Endodermal cell (in vitro differentiated cells): ENCODE measurements at regions not wholly inside any gene's neighbourhood (a gene's known extent, or its start where the extent isn't known, plus 50 kb on each side); places are given as distances from the start of the nearest gene placed in this dataset.

Experiments used
- DNase-seq: peaks from one replicate; pipeline ENCODE4 v3.0.0-alpha.2; 2017
- H3K27ac ChIP-seq: 2 replicates; pipeline ENCODE4 v1.5.1; 2013; ENCODE audit warnings: mild to moderate bottlenecking, low read depth, low read length, moderate library complexity
- H3K27me3 ChIP-seq: 2 replicates; pipeline ENCODE4 v1.6.1; 2013; ENCODE audit warnings: mild to moderate bottlenecking, low read length, moderate library complexity; ENCODE audit not compliant: insufficient read depth, control insufficient read depth, poor library complexity, severe bottlenecking
- H3K36me3 ChIP-seq: 2 replicates; pipeline ENCODE4 v1.7.0; 2013; ENCODE audit warnings: mild to moderate bottlenecking, low read length, moderate library complexity; ENCODE audit not compliant: control insufficient read depth, insufficient read depth
- H3K4me1 ChIP-seq: one replicate; pipeline ENCODE4 v1.7.0; 2013; ENCODE audit warnings: low read length; ENCODE audit not compliant: control insufficient read depth, insufficient read depth
- H3K4me3 ChIP-seq: 2 replicates; pipeline ENCODE4 v1.5.1; 2013; ENCODE audit warnings: mild to moderate bottlenecking, low read length, moderate library complexity
- H3K9ac ChIP-seq: 2 replicates; pipeline ENCODE4 v1.6.1; 2013; ENCODE audit warnings: mild to moderate bottlenecking, low read length, moderate library complexity; ENCODE audit not compliant: poor library complexity, severe bottlenecking; ENCODE audit errors: extremely low read depth
- H3K9me3 ChIP-seq: 2 replicates; pipeline ENCODE4 v1.6.1; 2013; ENCODE audit warnings: mild to moderate bottlenecking, low read length, moderate library complexity; ENCODE audit not compliant: control insufficient read depth
- H3K27ac Mint-ChIP-seq: 2 replicates; pipeline ENCODE4 v1.8.0; 2020; ENCODE audit warnings: mixed read lengths
- H3K27me3 Mint-ChIP-seq: 2 replicates; pipeline ENCODE4 v1.8.0; 2021; ENCODE audit warnings: mild to moderate bottlenecking, mixed read lengths; ENCODE audit not compliant: insufficient read depth
- H3K36me3 Mint-ChIP-seq: 2 replicates; pipeline ENCODE4 v1.8.0; 2020; ENCODE audit warnings: low read depth, mixed read lengths
- H3K4me1 Mint-ChIP-seq: 2 replicates; pipeline ENCODE4 v1.8.0; 2020; ENCODE audit warnings: mixed read lengths
- H3K4me3 Mint-ChIP-seq: 2 replicates; pipeline ENCODE4 v1.8.0; 2020; ENCODE audit warnings: mild to moderate bottlenecking, moderate library complexity, mixed read lengths
- H3K9me3 Mint-ChIP-seq: 2 replicates; pipeline ENCODE4 v1.8.0; 2020; ENCODE audit warnings: mild to moderate bottlenecking, mixed read lengths
- WGBS, 2 experiments: methylation state at CpG; one replicate each; pipeline versions ENCODE4 v1.1.5 to v1.1.7; 2013; ENCODE audit warnings: missing lambda C conversion rate in 2 of 2, mixed read lengths in 1 of 2; ENCODE audit not compliant: insufficient coverage in 1 of 2, insufficient read length in 1 of 2; 5-methylcytosine and 5-hydroxymethylcytosine counted together
- TF ChIP-seq, protein P1 (sequence below): fragments of 200-600 bp; sonication (generic); conservative IDR thresholded peaks from 2 replicates; pipeline ENCODE4 v1.5.0; 2021; ENCODE audit warnings: antibody characterized with exemption, mild to moderate bottlenecking

DNA sequence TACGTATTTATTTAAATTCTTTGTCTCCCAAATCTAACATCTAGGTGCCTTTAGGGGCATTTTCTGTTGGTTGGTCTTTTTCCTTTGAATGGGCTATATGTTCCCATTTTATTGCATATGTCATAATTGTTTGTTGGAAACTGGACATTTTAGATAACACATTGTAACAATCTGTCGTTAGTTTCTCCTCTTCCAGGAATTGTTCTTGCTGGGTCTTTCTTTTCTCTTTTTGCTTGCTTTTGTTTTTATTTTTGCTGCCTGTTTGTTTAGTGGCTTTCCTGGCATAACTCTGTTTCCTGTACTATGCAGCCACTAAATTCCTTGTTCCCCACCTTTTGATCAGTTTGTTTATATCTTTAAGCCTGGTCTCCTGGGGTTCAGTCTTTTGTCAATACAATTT, 244.3 kb upstream of the RTL1 start:
- H3K4me1 ChIP-seq: peaks cover 11% of the 10 kb centered on the region
- H3K9me3 Mint-ChIP-seq: peaks cover 39% of the 10 kb centered on the region
- peaks cover 29% of the 10 kb centered on the region for H3K4me1 Mint-ChIP-seq
- DNase-seq: no peak
- peaks cover 6% of the 10 kb centered on the region for H3K36me3 Mint-ChIP-seq
- WGBS, 2 experiments: 89 to 100% methylated on average over 1 of the region's 2 CpGs
- H3K36me3 ChIP-seq: no peaks in the 10 kb centered on the region
- no peaks in the 10 kb centered on the region for H3K27me3 ChIP-seq
- H3K4me3 ChIP-seq: no peak overlapping the region
- H3K27ac Mint-ChIP-seq: no peak overlapping the region
- TF ChIP-seq, protein P1, sequence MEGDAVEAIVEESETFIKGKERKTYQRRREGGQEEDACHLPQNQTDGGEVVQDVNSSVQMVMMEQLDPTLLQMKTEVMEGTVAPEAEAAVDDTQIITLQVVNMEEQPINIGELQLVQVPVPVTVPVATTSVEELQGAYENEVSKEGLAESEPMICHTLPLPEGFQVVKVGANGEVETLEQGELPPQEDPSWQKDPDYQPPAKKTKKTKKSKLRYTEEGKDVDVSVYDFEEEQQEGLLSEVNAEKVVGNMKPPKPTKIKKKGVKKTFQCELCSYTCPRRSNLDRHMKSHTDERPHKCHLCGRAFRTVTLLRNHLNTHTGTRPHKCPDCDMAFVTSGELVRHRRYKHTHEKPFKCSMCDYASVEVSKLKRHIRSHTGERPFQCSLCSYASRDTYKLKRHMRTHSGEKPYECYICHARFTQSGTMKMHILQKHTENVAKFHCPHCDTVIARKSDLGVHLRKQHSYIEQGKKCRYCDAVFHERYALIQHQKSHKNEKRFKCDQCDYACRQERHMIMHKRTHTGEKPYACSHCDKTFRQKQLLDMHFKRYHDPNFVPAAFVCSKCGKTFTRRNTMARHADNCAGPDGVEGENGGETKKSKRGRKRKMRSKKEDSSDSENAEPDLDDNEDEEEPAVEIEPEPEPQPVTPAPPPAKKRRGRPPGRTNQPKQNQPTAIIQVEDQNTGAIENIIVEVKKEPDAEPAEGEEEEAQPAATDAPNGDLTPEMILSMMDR: no peak
- H3K27me3 Mint-ChIP-seq: no peaks in the 10 kb centered on the region
- H3K4me3 Mint-ChIP-seq: no peak overlapping the region
- no peak overlapping the region for H3K27ac ChIP-seq
- H3K9me3 ChIP-seq: peaks cover 31% of the 10 kb centered on the region
- no peak overlapping the region for H3K9ac ChIP-seq

DNA sequence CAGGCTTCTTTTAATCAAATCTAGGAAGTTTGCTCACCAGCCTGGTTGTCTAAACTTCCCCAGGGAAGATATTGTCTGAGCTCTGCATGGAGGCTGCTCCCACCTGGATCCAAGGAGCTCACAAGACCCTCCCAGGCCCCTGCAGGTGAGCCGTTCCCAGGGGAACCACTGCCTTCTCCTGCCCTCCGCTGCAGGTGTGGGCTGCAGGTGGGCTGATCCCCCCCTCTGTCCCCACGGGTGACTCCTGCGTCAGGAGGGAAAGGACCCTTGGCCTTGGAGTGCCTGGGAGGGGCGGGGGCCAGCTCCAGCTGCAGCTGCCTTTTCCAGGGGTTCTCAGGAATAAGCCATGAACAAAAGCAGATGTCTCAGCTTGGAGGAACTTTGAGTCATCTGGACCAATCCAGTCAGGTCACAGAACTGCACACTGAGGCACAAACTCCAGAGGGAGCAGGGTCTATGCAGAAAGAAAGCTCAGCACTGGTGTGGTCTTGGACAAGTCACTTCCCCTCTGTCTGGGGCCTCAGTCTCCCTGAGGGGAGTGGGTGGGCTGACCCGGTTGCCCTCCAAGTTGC, 246.6 kb upstream of the RTL1 start:
- H3K36me3 ChIP-seq: no peaks in the 10 kb centered on the region
- peak overlapping the region; percentile 10 for H3K4me3 ChIP-seq
- Mint-ChIP-seq H3K27ac (peak overlapping the region; percentile 81), H3K27me3 (no peaks in the 10 kb centered on the region), H3K4me1 (peaks cover 32% of the 10 kb centered on the region), H3K4me3 (peak overlapping the region; percentile 16), H3K9me3 (peaks cover 18% of the 10 kb centered on the region), H3K36me3 (no peaks in the 10 kb centered on the region)
- peaks cover 31% of the 10 kb centered on the region for H3K9me3 ChIP-seq
- WGBS, 2 experiments: 76 to 90% methylated on average over 2 to 6 of the region's 6 CpGs
- no peak overlapping the region for H3K27ac ChIP-seq
- no peaks in the 10 kb centered on the region for H3K27me3 ChIP-seq
- peaks cover 11% of the 10 kb centered on the region for H3K4me1 ChIP-seq
- no peak overlapping the region for H3K9ac ChIP-seq
- DNase-seq: peak; percentile 61
- TF ChIP-seq, protein P1: no peak

DNA sequence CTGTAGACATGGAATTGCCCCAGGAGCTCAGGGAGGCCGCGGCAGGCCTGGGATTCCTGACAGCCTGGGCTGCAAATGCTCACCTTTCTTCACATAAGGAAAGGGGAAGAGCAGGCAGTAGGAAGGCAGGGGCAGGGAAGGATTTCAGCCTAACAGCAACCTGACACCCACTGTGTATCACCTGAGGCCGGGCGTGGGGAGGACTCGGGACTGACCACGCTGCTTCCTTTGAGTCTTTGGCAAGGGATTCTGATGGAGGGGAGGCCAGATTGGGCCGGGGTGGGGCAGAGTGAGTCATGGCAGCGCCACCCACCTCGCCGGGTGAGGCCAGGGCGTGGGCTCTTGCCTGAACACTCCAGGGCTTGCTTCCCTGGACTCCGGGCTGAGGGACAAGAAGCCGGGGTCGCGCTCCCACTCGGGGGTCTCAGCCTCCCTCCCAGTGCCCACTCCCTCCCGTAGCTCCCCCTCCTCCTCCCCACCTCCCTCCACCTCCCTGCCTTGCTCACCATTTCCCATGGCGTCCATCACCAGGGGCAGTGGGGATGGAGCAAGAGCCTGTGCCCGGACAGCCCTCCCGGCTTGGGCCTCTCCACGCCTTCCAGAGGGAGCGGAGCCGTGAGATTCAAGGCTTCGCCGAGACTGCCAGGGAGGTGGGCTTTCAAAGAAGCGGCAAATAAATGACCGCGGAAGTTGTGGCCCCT, 247.9 kb upstream of the RTL1 start:
- no peak overlapping the region for H3K27ac ChIP-seq
- no peak overlapping the region for H3K4me3 Mint-ChIP-seq
- H3K9me3 Mint-ChIP-seq: peaks cover 16% of the 10 kb centered on the region
- H3K27ac Mint-ChIP-seq: peak overlapping the region; percentile 38
- H3K4me1 Mint-ChIP-seq: peaks cover 32% of the 10 kb centered on the region
- H3K9ac ChIP-seq: no peak overlapping the region
- H3K9me3 ChIP-seq: peaks cover 21% of the 10 kb centered on the region
- H3K27me3 ChIP-seq: no peaks in the 10 kb centered on the region
- 90 to 93% methylated on average over 15 to 28 of the region's 28 CpGs for WGBS, 2 experiments
- DNase-seq: peak; percentile 67
- H3K27me3 Mint-ChIP-seq: no peaks in the 10 kb centered on the region
- peaks cover 11% of the 10 kb centered on the region for H3K4me1 ChIP-seq
- H3K4me3 ChIP-seq: no peak overlapping the region
- TF ChIP-seq, protein P1: no peak
- no peaks in the 10 kb centered on the region for H3K36me3 ChIP-seq
- no peaks in the 10 kb centered on the region for H3K36me3 Mint-ChIP-seq
